Endodermal cell (in vitro differentiated cells): ENCODE measurements at regions not wholly inside any gene's neighbourhood (a gene's known extent, or its start where the extent isn't known, plus 50 kb on each side); places are given as distances from the start of the nearest gene placed in this dataset.

Experiments used
- DNase-seq: peaks from one replicate; pipeline ENCODE4 v3.0.0-alpha.2; 2017
- H3K27ac ChIP-seq: 2 replicates; pipeline ENCODE4 v1.5.1; 2013; ENCODE audit warnings: mild to moderate bottlenecking, low read depth, low read length, moderate library complexity
- H3K27me3 ChIP-seq: 2 replicates; pipeline ENCODE4 v1.6.1; 2013; ENCODE audit warnings: mild to moderate bottlenecking, low read length, moderate library complexity; ENCODE audit not compliant: insufficient read depth, control insufficient read depth, poor library complexity, severe bottlenecking
- H3K36me3 ChIP-seq: 2 replicates; pipeline ENCODE4 v1.7.0; 2013; ENCODE audit warnings: mild to moderate bottlenecking, low read length, moderate library complexity; ENCODE audit not compliant: control insufficient read depth, insufficient read depth
- H3K4me1 ChIP-seq: one replicate; pipeline ENCODE4 v1.7.0; 2013; ENCODE audit warnings: low read length; ENCODE audit not compliant: control insufficient read depth, insufficient read depth
- H3K4me3 ChIP-seq: 2 replicates; pipeline ENCODE4 v1.5.1; 2013; ENCODE audit warnings: mild to moderate bottlenecking, low read length, moderate library complexity
- H3K9ac ChIP-seq: 2 replicates; pipeline ENCODE4 v1.6.1; 2013; ENCODE audit warnings: mild to moderate bottlenecking, low read length, moderate library complexity; ENCODE audit not compliant: poor library complexity, severe bottlenecking; ENCODE audit errors: extremely low read depth
- H3K9me3 ChIP-seq: 2 replicates; pipeline ENCODE4 v1.6.1; 2013; ENCODE audit warnings: mild to moderate bottlenecking, low read length, moderate library complexity; ENCODE audit not compliant: control insufficient read depth
- H3K27ac Mint-ChIP-seq: 2 replicates; pipeline ENCODE4 v1.8.0; 2020; ENCODE audit warnings: mixed read lengths
- H3K27me3 Mint-ChIP-seq: 2 replicates; pipeline ENCODE4 v1.8.0; 2021; ENCODE audit warnings: mild to moderate bottlenecking, mixed read lengths; ENCODE audit not compliant: insufficient read depth
- H3K36me3 Mint-ChIP-seq: 2 replicates; pipeline ENCODE4 v1.8.0; 2020; ENCODE audit warnings: low read depth, mixed read lengths
- H3K4me1 Mint-ChIP-seq: 2 replicates; pipeline ENCODE4 v1.8.0; 2020; ENCODE audit warnings: mixed read lengths
- H3K4me3 Mint-ChIP-seq: 2 replicates; pipeline ENCODE4 v1.8.0; 2020; ENCODE audit warnings: mild to moderate bottlenecking, moderate library complexity, mixed read lengths
- H3K9me3 Mint-ChIP-seq: 2 replicates; pipeline ENCODE4 v1.8.0; 2020; ENCODE audit warnings: mild to moderate bottlenecking, mixed read lengths
- WGBS, 2 experiments: methylation state at CpG; one replicate each; pipeline versions ENCODE4 v1.1.5 to v1.1.7; 2013; ENCODE audit warnings: missing lambda C conversion rate in 2 of 2, mixed read lengths in 1 of 2; ENCODE audit not compliant: insufficient coverage in 1 of 2, insufficient read length in 1 of 2; 5-methylcytosine and 5-hydroxymethylcytosine counted together
- TF ChIP-seq, protein P1 (sequence below): fragments of 200-600 bp; sonication (generic); conservative IDR thresholded peaks from 2 replicates; pipeline ENCODE4 v1.5.0; 2021; ENCODE audit warnings: antibody characterized with exemption, mild to moderate bottlenecking

DNA sequence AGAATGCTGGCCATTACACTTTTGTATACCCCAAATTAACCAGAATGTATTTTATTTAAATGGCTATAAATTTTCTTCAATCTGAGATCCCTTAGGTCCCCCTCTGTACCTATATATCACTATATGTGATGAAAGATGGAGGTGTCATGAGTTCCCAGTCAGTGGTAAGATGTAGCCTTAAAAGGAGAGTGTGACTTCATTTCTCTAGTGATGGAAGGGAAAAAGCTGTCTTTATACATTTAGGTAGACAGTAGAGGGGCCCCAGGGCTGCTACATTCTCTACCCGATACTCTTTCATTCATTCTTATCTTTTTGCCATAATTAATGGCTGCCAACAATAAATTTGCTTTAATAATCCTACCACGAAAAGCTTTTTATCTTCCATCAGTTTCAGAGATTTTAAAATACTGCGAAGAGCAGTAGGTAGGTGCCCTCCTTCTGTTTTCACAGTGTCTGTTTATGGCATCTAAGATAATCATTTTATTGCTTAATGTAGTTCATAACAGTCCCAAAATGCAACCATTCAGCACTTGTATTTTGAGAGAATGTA lies 301.3 kb downstream of the ZNF608 start:
- Mint-ChIP-seq H3K4me1 (peaks cover 37% of the 10 kb centered on the region), H3K27me3 (no peaks in the 10 kb centered on the region), H3K4me3 (no peak overlapping the region), H3K9me3 (no peaks in the 10 kb centered on the region), H3K27ac (no peak overlapping the region), H3K36me3 (no peaks in the 10 kb centered on the region)
- Histone ChIP-seq H3K27me3 (no peaks in the 10 kb centered on the region), H3K36me3 (no peaks in the 10 kb centered on the region), H3K9me3 (no peaks in the 10 kb centered on the region), H3K4me1 (peaks cover 4% of the 10 kb centered on the region), H3K27ac (no peak overlapping the region), H3K4me3 (no peak overlapping the region), H3K9ac (no peak overlapping the region)
- TF ChIP-seq, protein P1, sequence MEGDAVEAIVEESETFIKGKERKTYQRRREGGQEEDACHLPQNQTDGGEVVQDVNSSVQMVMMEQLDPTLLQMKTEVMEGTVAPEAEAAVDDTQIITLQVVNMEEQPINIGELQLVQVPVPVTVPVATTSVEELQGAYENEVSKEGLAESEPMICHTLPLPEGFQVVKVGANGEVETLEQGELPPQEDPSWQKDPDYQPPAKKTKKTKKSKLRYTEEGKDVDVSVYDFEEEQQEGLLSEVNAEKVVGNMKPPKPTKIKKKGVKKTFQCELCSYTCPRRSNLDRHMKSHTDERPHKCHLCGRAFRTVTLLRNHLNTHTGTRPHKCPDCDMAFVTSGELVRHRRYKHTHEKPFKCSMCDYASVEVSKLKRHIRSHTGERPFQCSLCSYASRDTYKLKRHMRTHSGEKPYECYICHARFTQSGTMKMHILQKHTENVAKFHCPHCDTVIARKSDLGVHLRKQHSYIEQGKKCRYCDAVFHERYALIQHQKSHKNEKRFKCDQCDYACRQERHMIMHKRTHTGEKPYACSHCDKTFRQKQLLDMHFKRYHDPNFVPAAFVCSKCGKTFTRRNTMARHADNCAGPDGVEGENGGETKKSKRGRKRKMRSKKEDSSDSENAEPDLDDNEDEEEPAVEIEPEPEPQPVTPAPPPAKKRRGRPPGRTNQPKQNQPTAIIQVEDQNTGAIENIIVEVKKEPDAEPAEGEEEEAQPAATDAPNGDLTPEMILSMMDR, result no peak
- no peak for DNase-seq
- WGBS, 2 experiments, result 96 to 100% methylated on average over 1 to 3 of the region's 3 CpGs

DNA sequence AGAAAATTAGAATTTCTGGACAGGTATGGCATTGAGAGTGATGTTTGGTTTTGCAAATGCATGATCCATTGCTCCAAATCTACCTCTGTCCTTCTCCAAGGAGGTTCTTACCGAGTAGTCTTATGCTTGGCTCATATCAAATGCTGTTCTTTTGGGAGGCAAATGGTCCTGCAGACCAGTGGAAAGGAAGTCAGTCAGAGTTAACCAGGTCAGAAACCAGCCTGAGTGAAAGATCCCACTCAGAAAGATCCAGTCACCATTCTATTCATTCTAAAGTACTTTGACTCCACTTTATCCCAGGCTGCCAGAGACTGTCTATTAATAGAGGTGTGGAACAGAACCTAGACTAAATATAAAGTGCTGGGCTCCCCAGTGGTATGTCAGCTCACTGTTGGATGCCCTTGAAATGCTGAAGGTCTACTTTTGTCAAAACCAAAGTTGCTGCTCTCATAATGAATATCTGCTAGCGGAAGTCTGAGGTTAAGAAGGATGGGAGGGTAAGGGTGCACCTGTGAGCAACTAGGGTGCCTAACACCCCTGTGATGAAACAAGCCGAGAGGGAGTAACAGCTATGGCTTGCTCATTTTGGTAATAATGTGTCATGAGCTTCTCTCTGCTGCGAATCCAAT lies 302.2 kb downstream of the ZNF608 start:
- Histone ChIP-seq H3K9me3 (no peaks in the 10 kb centered on the region), H3K36me3 (no peaks in the 10 kb centered on the region), H3K27me3 (no peaks in the 10 kb centered on the region), H3K4me1 (peaks cover 4% of the 10 kb centered on the region), H3K27ac (no peak overlapping the region), H3K4me3 (no peak overlapping the region), H3K9ac (no peak overlapping the region)
- no peaks in the 10 kb centered on the region for H3K36me3 Mint-ChIP-seq
- no peak overlapping the region for H3K4me3 Mint-ChIP-seq
- H3K9me3 Mint-ChIP-seq, result no peaks in the 10 kb centered on the region
- peaks cover 40% of the 10 kb centered on the region for H3K4me1 Mint-ChIP-seq
- no peak for DNase-seq
- WGBS, 2 experiments, result 88 to 95% methylated on average over 2 to 4 of the region's 4 CpGs
- TF ChIP-seq, protein P1, result no peak
- no peaks in the 10 kb centered on the region for H3K27me3 Mint-ChIP-seq
- H3K27ac Mint-ChIP-seq, result no peak overlapping the region

DNA sequence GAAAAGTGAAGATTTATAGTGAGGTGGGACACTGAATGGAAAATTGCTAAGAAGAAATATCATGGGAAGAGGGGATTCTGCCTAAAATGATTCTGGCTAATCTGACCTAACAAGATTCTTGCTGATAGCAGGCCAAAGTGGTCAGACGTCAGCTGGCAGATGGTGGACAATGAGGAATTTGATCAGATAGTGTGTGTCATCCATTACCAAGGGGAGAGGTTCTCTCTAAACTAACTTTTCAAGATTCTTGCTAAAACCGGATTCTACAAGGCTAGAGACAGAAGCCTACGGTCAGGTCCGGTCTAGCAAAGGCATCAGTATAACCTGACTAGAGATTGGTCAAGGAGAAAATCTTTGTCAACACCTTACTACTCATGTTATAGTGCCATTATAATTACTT lies 306.0 kb downstream of the ZNF608 start:
- WGBS, 2 experiments, result 93% methylated on average over 4 of the region's 4 CpGs; no CpG with 5 or more reads in 1 of the 2 experiments
- Mint-ChIP-seq H3K36me3 (peaks cover 7% of the 10 kb centered on the region), H3K4me1 (peaks cover 32% of the 10 kb centered on the region), H3K9me3 (peaks cover 13% of the 10 kb centered on the region), H3K4me3 (no peak overlapping the region), H3K27me3 (no peaks in the 10 kb centered on the region), H3K27ac (no peak overlapping the region)
- Histone ChIP-seq H3K4me3 (no peak overlapping the region), H3K27me3 (no peaks in the 10 kb centered on the region), H3K9me3 (peaks cover 4% of the 10 kb centered on the region), H3K27ac (no peak overlapping the region), H3K9ac (no peak overlapping the region), H3K4me1 (peaks cover 3% of the 10 kb centered on the region), H3K36me3 (no peaks in the 10 kb centered on the region)
- no peak for DNase-seq
- TF ChIP-seq, protein P1, result no peak
